NCI-H2196 treated with DMSO at 0.1 percent for 48 hours (cell line): ENCODE measurements at regions not wholly inside any gene's neighbourhood (a gene's known extent, or its start where the extent isn't known, plus 50 kb on each side); places are given as distances from the start of the nearest gene placed in this dataset.
"Not testable (repeated sequence)": the region's sequence is repeated elsewhere in the genome, so short reads cannot be mapped to it uniquely, and the experiment has no call there.

Source experiments
- DNase-seq: peaks from one replicate; lab custom pipeline; 2025; ENCODE audit not compliant: unreplicated experiment; lab: John Stamatoyannopoulos, UW

DNA sequence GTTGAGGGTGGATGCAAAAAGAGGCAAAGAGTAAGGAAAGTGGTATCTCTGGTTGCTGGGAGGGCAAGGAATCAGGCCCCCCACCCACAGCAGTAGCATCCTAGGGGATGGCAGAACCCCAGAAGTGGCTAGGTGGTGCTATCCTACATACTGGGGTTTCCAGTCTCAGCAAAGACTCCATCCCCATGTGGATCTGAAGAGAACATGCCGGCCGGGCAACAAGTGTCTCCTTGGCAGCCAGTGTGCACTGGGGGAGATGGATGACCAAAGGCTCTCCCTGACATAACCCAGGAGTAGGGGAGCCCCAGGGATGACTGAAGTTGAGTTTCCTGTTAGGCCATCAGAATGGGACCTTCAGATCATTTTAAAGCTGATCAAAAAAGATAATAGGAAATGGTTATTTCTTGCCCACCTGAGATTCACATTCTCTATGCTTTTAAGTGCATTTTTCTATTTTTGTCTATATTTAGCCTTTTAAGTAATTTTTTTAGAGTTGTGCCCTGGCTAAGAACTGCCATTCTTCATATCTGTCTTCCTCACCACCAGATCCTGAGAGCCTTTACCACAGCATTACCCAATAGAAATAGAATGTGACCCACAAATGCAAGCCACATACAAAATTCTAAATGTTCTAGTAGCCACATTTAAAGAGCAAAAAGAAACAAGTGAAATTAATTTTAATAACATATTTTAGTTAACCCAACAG lies 78.7 kb upstream of the SMIM23 start:
- no peak for DNase-seq

DNA sequence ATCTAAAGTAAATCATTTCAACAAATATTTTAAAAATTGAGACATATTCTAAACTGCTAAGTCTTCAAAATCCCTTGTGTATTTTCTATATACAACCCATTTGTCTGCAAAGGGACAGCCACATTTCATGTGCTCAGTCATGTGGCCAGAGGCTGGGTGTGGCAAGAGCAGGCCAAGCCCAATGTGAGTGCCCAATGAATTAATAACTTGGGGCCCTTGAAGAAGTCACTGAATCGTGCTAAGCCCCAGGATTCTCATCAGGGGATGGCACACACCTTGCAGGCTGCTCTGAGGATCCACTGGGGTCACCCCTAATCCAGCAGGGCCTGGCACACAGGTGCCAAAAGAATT lies 78.2 kb upstream of the SMIM23 start:
- no peak for DNase-seq

DNA sequence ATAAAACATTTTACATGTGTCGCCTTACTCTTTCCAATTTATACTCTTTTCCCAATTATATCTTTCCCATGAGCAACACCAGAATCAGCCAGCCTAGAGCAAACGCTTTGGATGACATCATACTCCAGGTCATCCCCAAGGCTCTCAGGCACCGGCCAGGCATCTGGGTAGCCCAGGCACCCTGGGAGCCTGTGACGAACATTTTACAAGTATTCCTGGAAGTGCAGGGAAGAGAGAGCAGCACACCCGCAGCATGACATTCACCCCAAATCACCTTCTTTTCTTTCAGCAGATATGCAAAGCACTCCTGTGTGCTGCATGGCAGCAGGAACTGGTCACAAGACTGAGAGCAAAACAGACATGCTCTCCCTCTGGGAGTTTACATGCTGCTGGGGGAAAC lies 75.7 kb upstream of the SMIM23 start:
- no peak for DNase-seq

DNA sequence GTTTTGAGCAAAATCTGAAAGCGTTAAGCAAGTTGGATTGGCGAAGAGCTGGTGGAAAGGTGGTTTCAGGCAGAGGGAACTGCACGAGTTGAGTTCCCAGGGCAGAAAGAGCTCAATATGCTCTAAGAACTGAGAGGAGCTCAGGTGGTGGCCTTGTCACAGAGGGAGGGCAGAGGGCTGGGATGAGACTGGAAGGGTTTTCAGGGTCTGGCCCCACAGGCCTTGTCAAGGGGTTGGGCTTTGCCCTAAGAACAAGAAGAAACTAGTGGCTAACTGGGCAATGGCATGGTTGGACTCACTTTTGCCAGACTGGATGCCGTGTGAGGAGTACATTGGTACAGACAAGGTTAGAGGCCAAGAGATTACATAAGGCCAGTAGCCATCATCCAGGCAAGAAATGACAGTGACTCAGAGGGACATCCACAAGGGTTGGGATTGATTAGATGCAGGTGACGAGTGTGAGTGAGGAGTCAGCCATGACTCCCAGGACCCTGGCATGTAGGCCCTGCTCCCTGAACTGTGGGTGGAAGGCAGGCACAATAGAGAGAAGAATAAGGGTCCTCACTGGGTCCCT lies 75.1 kb upstream of the SMIM23 start:
- DNase-seq = no peak

DNA sequence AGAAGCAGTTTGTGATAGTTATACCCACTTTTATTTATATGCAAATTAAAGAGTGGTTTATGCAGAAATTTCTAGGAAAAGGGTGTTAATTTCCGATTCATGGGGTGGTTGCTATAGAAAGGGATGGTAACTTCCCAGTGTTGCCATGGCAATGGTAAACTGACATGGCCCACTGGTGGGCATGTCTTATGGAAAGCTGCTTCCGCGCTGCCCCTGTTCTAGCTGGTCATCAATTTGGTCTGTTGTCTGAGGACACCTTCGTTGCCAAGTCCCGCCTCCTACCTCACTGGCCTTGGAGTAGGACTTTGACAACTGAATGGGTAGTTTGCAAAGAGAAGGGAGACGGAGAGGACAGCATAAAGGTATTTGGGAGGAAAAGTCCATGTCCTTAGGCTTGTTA lies 74.0 kb upstream of the SMIM23 start:
- DNase-seq = no peak

- no peak for DNase-seq
Observed at GRCh38 chr5:171712616-171713015, 73.0 kb upstream of the SMIM23 start.

DNA sequence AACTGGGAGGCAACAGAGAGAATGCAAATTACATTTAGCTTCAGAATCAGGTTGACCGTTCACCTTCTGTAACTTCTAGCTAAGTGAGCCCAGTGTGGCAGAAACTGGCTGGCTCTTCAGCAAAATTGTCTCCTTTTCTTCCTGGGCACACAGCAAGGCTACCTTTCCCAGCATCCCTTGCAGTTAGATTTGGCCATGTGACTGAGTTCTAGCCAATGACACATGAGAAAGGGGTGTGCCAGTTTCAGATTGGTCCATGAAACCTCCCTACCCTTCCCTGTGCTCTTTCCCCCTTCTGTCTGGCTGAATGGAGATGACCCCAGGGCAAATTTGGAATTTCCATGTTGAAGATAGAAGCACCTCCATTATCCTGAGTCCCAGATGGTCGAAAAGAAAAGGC lies 72.5 kb upstream of the SMIM23 start:
- no peak for DNase-seq

DNA sequence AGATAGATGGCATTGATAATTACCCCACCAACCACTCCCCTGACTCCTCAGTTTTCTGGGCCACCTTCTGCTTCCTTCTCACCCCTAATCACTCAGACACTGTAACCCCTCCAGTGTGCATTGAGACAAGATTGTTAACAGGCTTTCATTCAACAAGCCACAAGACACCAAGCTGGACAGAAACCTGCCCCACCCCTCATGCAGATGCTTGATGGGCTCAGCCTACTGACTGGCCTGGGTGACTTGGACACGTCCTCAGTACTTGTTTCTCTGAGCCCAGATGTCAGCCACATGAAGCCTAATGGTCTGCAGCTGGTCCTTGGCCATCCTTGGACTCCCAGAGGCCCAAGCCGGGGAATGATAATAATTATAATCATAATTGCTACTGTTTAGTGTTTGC lies 71.4 kb upstream of the SMIM23 start:
- DNase-seq = no peak

- DNase-seq = no peak
Observed at GRCh38 chr5:171714851-171715250, 70.8 kb upstream of the SMIM23 start.

- DNase-seq = no peak
Observed at GRCh38 chr5:171715551-171715950, 70.1 kb upstream of the SMIM23 start.

GRCh38 chr5:171720086-171720485 lies 65.5 kb upstream of the SMIM23 start:
- no peak for DNase-seq

- no peak for DNase-seq
Observed at GRCh38 chr5:171721464-171721863, 64.2 kb upstream of the SMIM23 start.

DNA sequence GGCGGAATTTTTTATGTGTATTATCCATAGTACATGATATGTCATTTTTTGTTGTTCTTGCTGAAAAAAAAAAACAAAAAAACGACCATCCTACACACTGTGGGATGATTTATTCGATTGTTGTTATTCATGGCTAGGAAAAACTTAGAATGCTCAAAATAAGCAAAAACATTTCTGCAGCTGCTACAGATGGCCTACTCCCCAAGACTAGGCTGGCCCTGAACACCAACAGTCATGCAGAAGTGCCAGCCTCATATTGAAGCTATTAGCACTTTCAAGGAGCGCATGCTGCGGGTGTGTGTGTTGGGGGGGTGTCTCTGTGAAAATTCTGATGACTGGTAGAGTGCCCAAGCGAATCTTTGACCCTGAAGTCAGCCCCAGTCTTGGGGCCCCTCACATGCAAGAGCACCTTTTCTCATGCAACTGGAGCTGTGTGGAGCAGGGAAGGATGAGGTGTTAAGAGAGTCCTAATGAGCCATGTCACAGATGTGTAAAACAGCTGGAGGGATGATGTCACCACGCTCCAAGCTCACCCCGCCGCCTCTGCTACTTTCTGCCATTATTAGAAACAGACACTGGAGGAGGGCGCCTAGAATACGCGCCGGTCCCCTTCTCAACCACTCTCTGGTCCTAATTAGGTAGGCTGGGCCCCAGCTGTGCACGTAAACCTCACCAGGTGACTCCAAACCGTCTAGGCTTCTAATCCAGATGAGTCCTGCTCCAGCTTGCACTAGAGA lies 61.0 kb upstream of the SMIM23 start:
- no peak for DNase-seq

DNA sequence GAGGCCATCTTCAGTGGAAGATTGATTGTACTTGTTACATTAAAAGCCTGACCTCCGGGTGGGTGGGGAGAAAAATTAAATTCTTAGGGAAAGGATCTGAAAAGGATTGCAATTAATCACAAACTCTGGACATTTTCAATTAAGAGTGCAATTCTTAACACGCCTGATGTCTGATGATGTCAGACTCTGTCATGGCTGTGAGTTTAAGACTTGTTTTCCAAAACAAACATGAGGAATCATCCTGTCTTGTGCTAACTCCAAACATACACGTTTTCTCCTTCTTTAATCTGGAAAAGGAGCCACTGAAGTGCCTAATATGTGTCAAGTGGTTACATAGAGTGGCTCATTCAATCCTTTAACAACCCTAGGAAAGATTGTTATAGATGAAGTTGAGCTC lies 60.4 kb upstream of the SMIM23 start:
- no peak for DNase-seq

DNA sequence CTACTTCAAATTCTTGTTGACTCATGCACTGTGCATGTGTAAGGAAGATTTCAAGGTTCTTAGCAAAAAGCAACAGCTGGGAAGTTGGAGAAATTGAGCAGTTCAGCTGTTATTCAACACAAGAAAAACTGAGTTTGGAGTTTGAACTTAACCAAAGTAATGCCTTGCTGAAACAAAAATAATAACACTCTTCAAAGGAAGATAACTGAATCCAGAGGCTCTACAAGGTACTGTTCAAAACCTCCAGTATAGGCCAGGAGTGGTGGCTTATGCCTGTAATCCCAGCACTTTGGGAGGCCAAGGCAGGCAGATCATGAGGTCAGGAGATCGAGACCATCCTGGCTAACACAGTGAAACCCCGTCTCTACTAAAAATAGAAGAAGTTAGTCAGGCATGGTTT lies 58.8 kb upstream of the SMIM23 start:
- DNase-seq = not testable (repeated sequence)

GRCh38 chr5:171728686-171729085 lies 56.9 kb upstream of the SMIM23 start:
- DNase-seq = no peak
